ENCODE measurements at regions not wholly inside any gene's neighbourhood (a gene's known extent, or its start where the extent isn't known, plus 50 kb on each side); places are given as distances from the start of the nearest gene placed in this dataset.

DNA sequence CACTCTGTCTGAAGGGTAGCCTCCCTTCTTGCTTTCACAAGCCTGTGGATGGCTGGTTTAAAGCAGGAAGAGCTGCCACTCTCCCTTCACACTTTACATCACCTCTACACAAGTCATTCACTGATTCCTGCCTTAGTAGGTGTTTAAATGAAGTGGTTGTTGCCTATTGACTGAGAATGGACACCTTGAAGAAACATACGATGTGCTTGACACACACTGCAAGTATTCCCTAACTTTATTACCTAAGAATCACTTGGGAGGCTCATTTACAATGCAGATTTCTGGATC is 230.5 kb downstream of the PIK3R1 start (continued):
- TF ChIP-seq CTCF (IDR thresholded peaks at IDR 0.05 in 2 of 3, conservative IDR thresholded peaks at IDR 0.05 in 1 of 3; ENCODE audit: borderline replicate concordance in 1 of 3, insufficient read depth in 1 of 3, low read depth in 2 of 3, low read length in 2 of 3) (no peak), YY1 (IDR thresholded peaks at IDR 0.05; ENCODE audit: extremely low read depth, insufficient replicate concordance, low read depth, low read length) (no peak), EZH2phosphoT487 (IDR thresholded peaks at IDR 0.05; ENCODE audit: borderline replicate concordance) (no peak), POLR2A (IDR thresholded peaks at IDR 0.05; ENCODE audit: borderline replicate concordance, extremely low read depth, insufficient read depth, insufficient read length) (no peak)

GRCh38 chr5:68446487-68446894 is 230.9 kb downstream of the PIK3R1 start:
- no TSS peak for BruUV-seq (replicated peaks)
- peaks cover 0 to 7% of the 10 kb centered on the region in 2 experiments; a peak in 1 of 4 replicates for H3K4me1 ChIP-seq (ENCODE audit: control insufficient read depth in 1 of 2, insufficient read depth in 2 of 2, low read length in 2 of 2)
- H3K9me2 ChIP-seq (ENCODE audit: insufficient read depth): no peaks in the 10 kb centered on the region
- no peaks in the 10 kb centered on the region for H3K36me3 ChIP-seq (ENCODE audit: control insufficient read depth in 1 of 2, insufficient read depth in 2 of 2, low read length in 2 of 2)
- H3K9ac ChIP-seq (ENCODE audit: low read length): no peak overlapping the region
- POLR2A ChIA-PET: no interaction called here
- intact Hi-C loops (cut with micrococcal nuclease): no loop called here
- H3K27ac ChIP-seq (ENCODE audit: low read depth, low read length): no peak overlapping the region
- no peaks in the 10 kb centered on the region for H4K20me1 ChIP-seq (ENCODE audit: insufficient read depth)
- no peaks in the 10 kb centered on the region for H3K9me3 ChIP-seq (ENCODE audit: control insufficient read depth in 1 of 2, insufficient read depth in 1 of 2, low read depth in 1 of 2, low read length in 2 of 2)
- H3K4me3 ChIP-seq (replicated peaks in 1 of 2; ENCODE audit: low read depth in 1 of 2, low read length in 2 of 2): no peak overlapping the region
- no peaks in the 10 kb centered on the region for H3K79me2 ChIP-seq (ENCODE audit: insufficient read depth, low read length)
- H3K27me3 ChIP-seq (ENCODE audit: insufficient read depth, low read length): no peaks in the 10 kb centered on the region
- RAD21 ChIA-PET (ENCODE audit: low non-redundant PET in 1 of 2, low total read pairs in 2 of 2, uncharacterized antibody in 2 of 2, unreplicated experiment in 2 of 2): no interaction called here
- TF ChIP-seq ATF3 (IDR thresholded peaks at IDR 0.05) (no peak), ZFX (IDR thresholded peaks at IDR 0.05) (no peak), CEBPB (IDR thresholded peaks at IDR 0.05; ENCODE audit: low read depth) (no peak)
- CTCF ChIA-PET: no interaction called here
- no peak overlapping the region for H3K4me2 ChIP-seq (ENCODE audit: low read length)
- no peak overlapping the region for H2AFZ ChIP-seq (ENCODE audit: low read depth, low read length, poor library complexity, severe bottlenecking)
- ATAC-seq: no peak
- DNase-seq (ENCODE audit: low read depth, low spot score): no peak

Data from HCT116 (cell line).